ENCODE measurements at regions not wholly inside any gene's neighbourhood (a gene's known extent, or its start where the extent isn't known, plus 50 kb on each side); places are given as distances from the start of the nearest gene placed in this dataset.

DNA sequence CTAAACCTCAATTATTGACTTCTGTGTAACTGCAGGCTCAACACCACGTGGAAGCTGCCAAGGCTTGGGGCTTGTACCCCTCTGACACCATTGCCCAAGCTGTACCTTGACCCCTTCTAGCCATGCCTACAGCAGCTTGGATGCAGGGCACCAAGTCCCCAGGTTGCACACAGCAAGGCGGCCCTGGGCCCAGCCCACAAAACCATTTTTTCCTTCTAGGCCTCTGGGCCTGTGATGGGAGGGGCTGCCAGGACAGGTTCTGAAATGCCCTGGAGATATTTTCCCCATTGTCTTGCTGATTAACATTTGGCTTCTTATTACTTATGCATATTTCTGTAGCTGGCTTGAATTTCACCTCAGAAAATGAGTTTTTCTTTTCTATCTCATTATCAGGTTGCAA lies 610.0 kb upstream of the LRRN3 start:
- no peak for TF ChIP-seq CTCF (IDR thresholded peaks at IDR 0.05)
- no peak overlapping the region for H3K27ac ChIP-seq
- no peaks in the 10 kb centered on the region for H3K27me3 ChIP-seq
- H3K4me3 ChIP-seq = no peak overlapping the region
- DNase-seq = peak in 1 of 4 donors; percentile 12
- H3K4me1 ChIP-seq = no peaks in the 10 kb centered on the region
- no peaks in the 10 kb centered on the region for H3K36me3 ChIP-seq
- intact Hi-C loops (cut with DNase I) = no loop called here
- H3K9me3 ChIP-seq = peaks cover 0 to 34% of the 10 kb centered on the region in 2 donors
- ATAC-seq = no peak

GRCh38 chr7:110483553-110483952 lies 607.4 kb upstream of the LRRN3 start:
- Histone ChIP-seq H3K36me3 (no peaks in the 10 kb centered on the region), H3K27ac (no peak overlapping the region), H3K27me3 (no peaks in the 10 kb centered on the region), H3K4me1 (no peaks in the 10 kb centered on the region), H3K4me3 (no peak overlapping the region), H3K9me3 (peaks cover 0 to 34% of the 10 kb centered on the region in 2 donors)
- intact Hi-C loops (cut with DNase I) = no loop called here
- ATAC-seq (no peak), DNase-seq (no peak)
- no peak for TF ChIP-seq CTCF (IDR thresholded peaks at IDR 0.05)

GRCh38 chr7:110484356-110484755 lies 606.6 kb upstream of the LRRN3 start:
- H3K36me3 ChIP-seq = no peaks in the 10 kb centered on the region
- H3K4me1 ChIP-seq = no peaks in the 10 kb centered on the region
- DNase-seq (no peak), ATAC-seq (no peak)
- H3K27me3 ChIP-seq = no peaks in the 10 kb centered on the region
- intact Hi-C loops (cut with DNase I) = no loop called here
- no peak overlapping the region for H3K4me3 ChIP-seq
- H3K9me3 ChIP-seq = peaks cover 0 to 28% of the 10 kb centered on the region in 2 donors
- no peak for TF ChIP-seq CTCF (IDR thresholded peaks at IDR 0.05)
- H3K27ac ChIP-seq = no peak overlapping the region

- Histone ChIP-seq H3K9me3 (peaks cover 0 to 8% of the 10 kb centered on the region in 2 donors), H3K27ac (no peak overlapping the region), H3K4me1 (no peaks in the 10 kb centered on the region), H3K36me3 (no peaks in the 10 kb centered on the region), H3K4me3 (no peak overlapping the region), H3K27me3 (no peaks in the 10 kb centered on the region)
- no peak for DNase-seq
- ATAC-seq = no peak
- TF ChIP-seq CTCF (IDR thresholded peaks at IDR 0.05) = no peak
- intact Hi-C loops (cut with DNase I) = no loop called here
These were observed 604.4 kb upstream of the LRRN3 start for GRCh38 chr7:110486549-110486948.

- H3K9me3 ChIP-seq = no peaks in the 10 kb centered on the region
- no peak for DNase-seq
- no peak overlapping the region for H3K4me3 ChIP-seq
- no peaks in the 10 kb centered on the region for H3K4me1 ChIP-seq
- intact Hi-C loops (cut with DNase I) = no loop called here
- H3K36me3 ChIP-seq = no peaks in the 10 kb centered on the region
- H3K27me3 ChIP-seq = no peaks in the 10 kb centered on the region
- ATAC-seq = no peak
- TF ChIP-seq CTCF (IDR thresholded peaks at IDR 0.05) = no peak
- H3K27ac ChIP-seq = no peak overlapping the region
These were observed 588.0 kb upstream of the LRRN3 start for GRCh38 chr7:110502888-110503465.
